ENCODE measurements at regions not wholly inside any gene's neighbourhood (a gene's known extent, or its start where the extent isn't known, plus 50 kb on each side); places are given as distances from the start of the nearest gene placed in this dataset.
"Not testable (repeated sequence)": the region's sequence is repeated elsewhere in the genome, so short reads cannot be mapped to it uniquely, and the experiment has no call there.

DNA sequence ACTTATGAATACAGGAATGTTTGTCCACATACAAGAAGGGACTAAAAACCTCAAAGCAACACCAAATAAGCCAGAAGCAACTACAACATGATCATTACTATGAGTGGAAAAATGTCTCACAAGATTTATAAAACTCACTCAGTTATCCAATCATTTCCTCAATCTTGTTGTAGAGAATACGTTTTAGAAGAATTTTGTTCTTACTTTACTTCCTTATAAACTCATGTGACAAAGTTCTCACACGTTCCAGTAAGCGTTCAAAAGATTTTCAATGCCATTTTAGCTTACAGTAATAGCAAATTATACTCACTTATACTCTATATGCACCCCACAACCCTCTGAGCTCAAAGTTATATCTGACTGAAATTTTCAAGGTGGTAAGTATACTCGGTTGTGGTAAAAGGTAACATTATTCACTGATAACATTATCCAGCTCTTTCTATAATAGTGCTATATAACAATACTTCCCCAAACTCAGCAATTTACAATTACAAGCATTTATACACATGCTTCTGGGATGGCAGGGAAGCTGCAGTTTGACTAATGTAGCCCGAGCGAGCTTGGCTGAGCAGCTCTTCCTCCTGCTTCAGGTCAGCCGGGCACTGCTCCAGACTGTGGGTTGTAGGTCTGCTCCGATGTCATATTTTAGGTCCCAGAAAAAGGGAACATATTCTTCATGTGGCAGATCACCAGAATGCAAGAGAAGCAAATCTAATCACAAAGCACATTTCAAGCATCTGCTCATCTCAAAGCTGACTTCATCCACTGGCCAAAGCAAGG lies 226.3 kb downstream of the RCHY1 start:
- Histone ChIP-seq H3K27me3 (ENCODE audit: control insufficient read depth, insufficient read depth, low read length) (no peaks in the 10 kb centered on the region), H3K36me3 (ENCODE audit: control insufficient read depth, insufficient read depth, low read length) (no peaks in the 10 kb centered on the region), H3K27ac (ENCODE audit: low read depth, low read length) (no peak overlapping the region), H3K4me1 (ENCODE audit: control insufficient read depth, insufficient read depth, low read length) (no peaks in the 10 kb centered on the region), H3K9ac (ENCODE audit: low read length) (no peak overlapping the region), H3K4me3 (ENCODE audit: low read depth, low read length) (no peak overlapping the region), H3K9me3 (ENCODE audit: control insufficient read depth, insufficient read depth, low read depth, low read length) (no peaks in the 10 kb centered on the region)

DNA sequence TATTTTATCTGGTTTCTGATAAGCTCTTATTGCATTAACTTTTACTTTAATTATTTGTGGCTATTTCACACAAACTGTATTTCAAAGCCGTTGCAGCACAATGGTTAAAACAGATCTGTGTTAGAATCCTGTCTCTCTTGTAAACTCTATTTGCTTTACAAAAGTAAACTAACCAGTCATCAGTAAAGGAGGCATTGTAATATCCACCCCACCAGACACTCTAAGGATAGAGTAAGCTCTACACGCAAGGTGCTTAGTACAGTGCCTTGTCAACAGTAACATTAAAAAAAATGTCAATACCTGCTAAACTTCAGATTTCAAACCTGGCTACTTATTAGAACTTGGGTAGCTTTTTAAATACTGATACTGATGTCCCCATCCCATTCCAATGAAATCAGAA lies 228.4 kb downstream of the RCHY1 start:
- H3K9ac ChIP-seq (ENCODE audit: low read length) = no peak overlapping the region
- H3K9me3 ChIP-seq (ENCODE audit: control insufficient read depth, insufficient read depth, low read depth, low read length) = no peaks in the 10 kb centered on the region
- no peaks in the 10 kb centered on the region for H3K27me3 ChIP-seq (ENCODE audit: control insufficient read depth, insufficient read depth, low read length)
- no peak overlapping the region for H3K27ac ChIP-seq (ENCODE audit: low read depth, low read length)
- H3K36me3 ChIP-seq (ENCODE audit: control insufficient read depth, insufficient read depth, low read length) = no peaks in the 10 kb centered on the region
- no peaks in the 10 kb centered on the region for H3K4me1 ChIP-seq (ENCODE audit: control insufficient read depth, insufficient read depth, low read length)
- H3K4me3 ChIP-seq (ENCODE audit: low read depth, low read length) = no peak overlapping the region

DNA sequence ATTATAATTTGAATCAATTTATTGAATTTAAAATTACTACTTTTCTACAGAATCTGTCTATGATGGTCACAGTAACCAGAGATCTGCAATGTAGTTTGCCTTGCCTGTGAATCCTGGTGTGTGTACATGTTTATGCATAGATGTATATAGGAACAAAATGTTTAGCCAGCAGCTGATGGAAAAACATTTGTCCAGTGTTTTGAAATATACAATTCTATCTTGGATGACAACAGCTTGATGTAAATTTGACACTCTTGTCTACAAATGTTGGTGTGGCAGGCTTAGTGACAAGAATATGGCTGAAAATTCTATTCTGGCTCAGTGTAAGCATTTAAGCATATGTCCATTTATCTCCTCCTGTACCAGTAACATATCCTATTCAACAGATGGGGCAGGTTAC lies 229.4 kb downstream of the RCHY1 start:
- H3K27ac ChIP-seq (ENCODE audit: low read depth, low read length) = no peak overlapping the region
- no peaks in the 10 kb centered on the region for H3K36me3 ChIP-seq (ENCODE audit: control insufficient read depth, insufficient read depth, low read length)
- no peaks in the 10 kb centered on the region for H3K27me3 ChIP-seq (ENCODE audit: control insufficient read depth, insufficient read depth, low read length)
- H3K4me1 ChIP-seq (ENCODE audit: control insufficient read depth, insufficient read depth, low read length) = no peaks in the 10 kb centered on the region
- no peak overlapping the region for H3K9ac ChIP-seq (ENCODE audit: low read length)
- no peaks in the 10 kb centered on the region for H3K9me3 ChIP-seq (ENCODE audit: control insufficient read depth, insufficient read depth, low read depth, low read length)
- H3K4me3 ChIP-seq (ENCODE audit: low read depth, low read length) = no peak overlapping the region

DNA sequence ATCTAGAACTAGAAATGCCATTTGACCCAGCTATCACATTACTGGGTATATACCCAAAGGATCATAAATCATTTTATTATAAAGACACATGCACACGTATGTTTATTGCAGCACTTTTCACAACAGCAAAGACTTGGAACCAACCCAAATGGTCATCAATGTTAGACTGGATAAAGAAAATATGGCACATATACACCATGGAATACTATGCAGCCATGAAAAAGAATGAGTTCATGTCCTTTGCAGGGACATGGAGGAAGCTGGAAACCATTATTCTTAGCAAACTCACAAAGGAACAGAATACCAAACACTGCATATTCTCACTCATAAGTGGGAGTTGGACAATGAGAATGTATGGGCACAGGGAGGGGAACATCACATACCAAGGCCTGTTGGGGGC lies 233.7 kb downstream of the RCHY1 start:
- not testable (repeated sequence) for H3K4me3 ChIP-seq (ENCODE audit: low read depth, low read length); H3K9ac ChIP-seq (ENCODE audit: low read length); H3K4me1 ChIP-seq (ENCODE audit: control insufficient read depth, insufficient read depth, low read length); H3K27ac ChIP-seq (ENCODE audit: low read depth, low read length); H3K27me3 ChIP-seq (ENCODE audit: control insufficient read depth, insufficient read depth, low read length); H3K9me3 ChIP-seq (ENCODE audit: control insufficient read depth, insufficient read depth, low read depth, low read length); H3K36me3 ChIP-seq (ENCODE audit: control insufficient read depth, insufficient read depth, low read length)

DNA sequence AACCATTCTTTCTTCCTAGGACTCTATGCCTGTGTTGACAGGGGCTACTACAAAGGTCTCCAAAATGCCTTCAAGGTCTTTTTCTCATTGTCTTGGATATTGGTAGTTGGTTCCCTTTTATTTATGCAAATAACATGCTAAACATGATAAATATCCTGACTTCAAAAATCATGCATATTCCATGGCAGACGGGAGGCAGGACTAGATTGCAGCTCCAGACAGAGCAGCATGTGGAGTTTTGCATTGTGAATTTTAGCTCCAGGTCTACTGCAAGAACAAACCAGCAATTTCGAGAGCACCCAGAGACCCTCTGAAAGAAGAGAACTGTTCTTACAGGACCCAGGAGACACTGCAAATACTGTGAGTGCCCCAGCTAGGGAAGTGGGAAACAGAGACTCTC lies 254.9 kb downstream of the RCHY1 start:
- Histone ChIP-seq H3K9ac (ENCODE audit: low read length) (no peak overlapping the region), H3K27me3 (ENCODE audit: control insufficient read depth, insufficient read depth, low read length) (no peaks in the 10 kb centered on the region), H3K4me3 (ENCODE audit: low read depth, low read length) (no peak overlapping the region), H3K36me3 (ENCODE audit: control insufficient read depth, insufficient read depth, low read length) (no peaks in the 10 kb centered on the region), H3K4me1 (ENCODE audit: control insufficient read depth, insufficient read depth, low read length) (peaks cover 13% of the 10 kb centered on the region), H3K9me3 (ENCODE audit: control insufficient read depth, insufficient read depth, low read depth, low read length) (no peaks in the 10 kb centered on the region), H3K27ac (ENCODE audit: low read depth, low read length) (no peak overlapping the region)

DNA sequence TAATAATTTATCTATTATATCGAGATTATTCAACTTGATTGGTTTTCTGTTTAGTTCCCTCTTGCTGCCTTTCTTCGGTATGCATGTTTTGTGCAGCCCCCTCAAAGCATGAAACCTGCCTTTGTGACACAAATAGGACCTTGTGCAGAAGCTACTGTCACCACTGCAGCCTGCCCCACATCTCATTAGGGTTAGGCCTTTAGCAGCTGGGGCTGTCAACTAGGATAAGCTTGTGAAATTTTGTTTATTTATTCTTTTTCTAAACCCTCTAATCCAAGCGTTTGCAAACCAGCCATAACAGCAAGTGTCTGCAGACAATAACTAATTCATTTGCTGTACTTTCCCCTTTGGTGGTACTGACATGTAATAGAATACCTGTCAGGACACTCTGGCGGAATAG lies 258.9 kb downstream of the RCHY1 start:
- Histone ChIP-seq H3K9ac (ENCODE audit: low read length) (no peak overlapping the region), H3K36me3 (ENCODE audit: control insufficient read depth, insufficient read depth, low read length) (no peaks in the 10 kb centered on the region), H3K27ac (ENCODE audit: low read depth, low read length) (no peak overlapping the region), H3K9me3 (ENCODE audit: control insufficient read depth, insufficient read depth, low read depth, low read length) (no peaks in the 10 kb centered on the region), H3K27me3 (ENCODE audit: control insufficient read depth, insufficient read depth, low read length) (no peaks in the 10 kb centered on the region), H3K4me1 (ENCODE audit: control insufficient read depth, insufficient read depth, low read length) (peaks cover 10% of the 10 kb centered on the region), H3K4me3 (ENCODE audit: low read depth, low read length) (no peak overlapping the region)

DNA sequence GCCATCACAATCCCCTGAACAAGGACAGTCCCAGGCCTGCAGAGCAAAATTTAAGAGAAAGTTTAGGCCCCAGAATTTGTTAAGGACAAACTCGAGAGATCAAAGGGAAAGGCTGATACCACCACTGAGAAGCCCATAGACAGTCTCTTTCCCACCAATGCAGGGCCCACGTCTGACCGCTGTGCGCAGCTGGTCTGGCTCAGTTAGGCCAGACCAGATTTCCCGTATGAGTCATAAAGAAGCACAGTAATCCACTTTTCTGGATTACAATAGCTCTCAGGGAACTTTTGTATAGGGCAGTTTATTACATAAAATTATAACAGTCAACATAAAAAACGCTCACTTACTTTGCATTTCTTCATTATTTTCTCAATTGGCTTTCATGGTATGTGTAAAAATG lies 259.5 kb downstream of the RCHY1 start:
- peaks cover 5% of the 10 kb centered on the region; the same call in 1 of the 2 replicates for H3K4me1 ChIP-seq (ENCODE audit: control insufficient read depth, insufficient read depth, low read length)
- H3K9me3 ChIP-seq (ENCODE audit: control insufficient read depth, insufficient read depth, low read depth, low read length) = no peaks in the 10 kb centered on the region
- H3K27me3 ChIP-seq (ENCODE audit: control insufficient read depth, insufficient read depth, low read length) = no peaks in the 10 kb centered on the region
- H3K4me3 ChIP-seq (ENCODE audit: low read depth, low read length) = no peak overlapping the region
- no peak overlapping the region for H3K27ac ChIP-seq (ENCODE audit: low read depth, low read length)
- H3K36me3 ChIP-seq (ENCODE audit: control insufficient read depth, insufficient read depth, low read length) = no peaks in the 10 kb centered on the region
- H3K9ac ChIP-seq (ENCODE audit: low read length) = no peak overlapping the region

DNA sequence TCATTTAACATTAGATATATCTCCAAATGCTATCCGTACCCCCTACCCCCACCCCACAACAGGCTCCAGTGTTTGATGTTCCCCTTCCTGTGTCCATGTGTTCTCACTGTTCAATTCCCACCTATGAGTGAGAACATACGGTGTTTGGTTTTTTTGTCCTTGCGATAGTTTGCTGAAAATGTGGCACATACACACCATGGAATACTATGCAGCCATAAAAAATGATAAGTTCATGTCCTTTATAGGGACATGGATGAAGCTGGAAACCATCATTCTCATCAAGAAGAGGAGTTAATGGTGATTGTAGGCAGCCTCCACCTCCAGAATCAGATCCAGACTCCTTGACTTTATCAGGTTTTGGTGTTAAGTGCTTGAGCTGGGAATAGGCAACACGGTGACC lies 261.1 kb downstream of the RCHY1 start:
- not testable (repeated sequence) for H3K9ac ChIP-seq (ENCODE audit: low read length); H3K36me3 ChIP-seq (ENCODE audit: control insufficient read depth, insufficient read depth, low read length); H3K4me1 ChIP-seq (ENCODE audit: control insufficient read depth, insufficient read depth, low read length); H3K27ac ChIP-seq (ENCODE audit: low read depth, low read length); H3K27me3 ChIP-seq (ENCODE audit: control insufficient read depth, insufficient read depth, low read length); H3K9me3 ChIP-seq (ENCODE audit: control insufficient read depth, insufficient read depth, low read depth, low read length); H3K4me3 ChIP-seq (ENCODE audit: low read depth, low read length)

DNA sequence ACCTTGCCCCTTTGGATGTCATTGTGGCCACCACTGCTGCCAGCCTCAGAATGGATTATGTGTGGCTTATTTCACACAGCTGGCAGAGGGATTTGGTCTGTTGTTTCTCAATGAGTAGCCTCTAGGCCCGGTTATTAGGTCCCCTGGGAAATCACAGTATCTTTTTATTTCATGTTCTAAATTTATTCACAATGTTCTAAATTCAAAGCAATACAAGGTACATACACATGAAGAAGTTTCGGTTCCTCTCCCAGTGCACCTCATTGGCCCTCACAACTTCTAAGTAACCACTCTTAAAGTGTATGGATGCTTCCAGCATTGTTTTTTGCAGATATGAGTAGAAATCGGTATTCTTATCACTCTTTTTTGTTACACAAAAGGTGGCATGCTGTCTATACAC lies 262.7 kb downstream of the RCHY1 start:
- no peak overlapping the region for H3K4me3 ChIP-seq (ENCODE audit: low read depth, low read length)

DNA sequence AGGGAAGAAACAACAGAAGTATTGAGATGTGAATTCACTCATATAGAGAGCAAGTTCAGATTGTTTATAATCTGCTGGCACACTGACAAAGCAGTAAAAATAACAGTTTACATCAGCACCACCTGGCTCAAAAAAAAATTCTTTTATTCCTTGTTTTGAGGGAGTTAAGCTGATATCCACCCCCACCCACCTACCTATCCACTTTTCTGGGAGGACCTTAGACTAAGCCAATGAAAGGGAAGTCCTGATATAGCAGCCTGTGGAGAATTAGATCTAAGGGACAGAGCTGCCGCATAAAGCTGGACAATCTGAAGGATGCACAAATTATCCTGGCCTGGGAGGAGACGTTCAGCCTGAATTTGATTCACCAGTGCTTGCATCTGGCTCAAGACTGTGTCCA lies 264.5 kb downstream of the RCHY1 start:
- Histone ChIP-seq H3K27ac (ENCODE audit: low read depth, low read length) (no peak overlapping the region), H3K27me3 (ENCODE audit: control insufficient read depth, insufficient read depth, low read length) (no peaks in the 10 kb centered on the region), H3K9me3 (ENCODE audit: control insufficient read depth, insufficient read depth, low read depth, low read length) (no peaks in the 10 kb centered on the region), H3K9ac (ENCODE audit: low read length) (no peak overlapping the region), H3K36me3 (ENCODE audit: control insufficient read depth, insufficient read depth, low read length) (no peaks in the 10 kb centered on the region), H3K4me3 (ENCODE audit: low read depth, low read length) (no peak overlapping the region), H3K4me1 (ENCODE audit: control insufficient read depth, insufficient read depth, low read length) (no peaks in the 10 kb centered on the region)

More for the DNA sequence above, 262.7 kb downstream of the RCHY1 start:
- Histone ChIP-seq H3K4me1 (ENCODE audit: control insufficient read depth, insufficient read depth, low read length) (no peaks in the 10 kb centered on the region), H3K9me3 (ENCODE audit: control insufficient read depth, insufficient read depth, low read depth, low read length) (no peaks in the 10 kb centered on the region), H3K36me3 (ENCODE audit: control insufficient read depth, insufficient read depth, low read length) (no peaks in the 10 kb centered on the region), H3K27me3 (ENCODE audit: control insufficient read depth, insufficient read depth, low read length) (no peaks in the 10 kb centered on the region), H3K9ac (ENCODE audit: low read length) (no peak overlapping the region), H3K27ac (ENCODE audit: low read depth, low read length) (no peak overlapping the region)

DNA sequence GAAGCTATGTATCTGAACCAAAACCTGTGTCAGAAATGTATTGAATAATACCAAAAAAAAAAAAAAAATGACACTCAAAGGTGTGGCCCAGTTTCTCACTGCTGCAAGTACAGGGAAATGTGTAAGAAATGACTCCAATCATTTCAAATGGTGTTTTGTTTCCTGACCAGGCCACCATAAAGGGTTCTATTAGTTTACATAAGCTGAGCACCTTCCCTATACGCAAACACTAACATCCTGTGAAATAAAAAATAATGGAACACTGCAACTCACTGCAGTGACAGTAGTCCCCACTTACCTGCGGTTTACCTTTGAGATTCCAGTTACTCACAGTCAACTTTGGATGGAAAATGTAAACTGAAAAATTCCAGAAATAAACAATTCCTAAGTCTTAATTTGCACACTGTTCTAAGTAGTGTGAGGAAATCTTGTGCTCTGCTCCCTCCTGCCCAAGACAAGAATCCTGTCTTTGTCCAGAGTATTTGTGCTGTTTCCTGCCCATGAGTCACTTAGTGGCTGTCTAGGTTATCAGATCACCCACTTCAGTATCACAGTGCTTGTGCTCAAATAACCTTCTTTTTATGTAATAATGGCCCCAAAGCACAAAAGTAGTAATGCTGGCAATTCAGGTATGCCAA lies 265.3 kb downstream of the RCHY1 start:
- Histone ChIP-seq H3K4me1 (ENCODE audit: control insufficient read depth, insufficient read depth, low read length) (no peaks in the 10 kb centered on the region), H3K4me3 (ENCODE audit: low read depth, low read length) (no peak overlapping the region), H3K27me3 (ENCODE audit: control insufficient read depth, insufficient read depth, low read length) (no peaks in the 10 kb centered on the region), H3K9me3 (ENCODE audit: control insufficient read depth, insufficient read depth, low read depth, low read length) (no peaks in the 10 kb centered on the region), H3K27ac (ENCODE audit: low read depth, low read length) (no peak overlapping the region), H3K36me3 (ENCODE audit: control insufficient read depth, insufficient read depth, low read length) (no peaks in the 10 kb centered on the region), H3K9ac (ENCODE audit: low read length) (no peak overlapping the region)

Measured in HUES6 (cell line).